ENCODE measurements at regions not wholly inside any gene's neighbourhood (a gene's known extent, or its start where the extent isn't known, plus 50 kb on each side); places are given as distances from the start of the nearest gene placed in this dataset.

- TF ChIP-seq FOS (IDR thresholded peaks at IDR 0.05; ENCODE audit: low read depth, low read length) (no peak), CTCF (conservative IDR thresholded peaks at IDR 0.05; ENCODE audit: low read depth, low read length) (no peak), POLR2A (IDR thresholded peaks at IDR 0.05; ENCODE audit: low read depth, low read length) (no peak), BHLHE40 (IDR thresholded peaks at IDR 0.05; ENCODE audit: low read depth, low read length) (no peak), USF2 (IDR thresholded peaks at IDR 0.05; ENCODE audit: low read depth, low read length) (no peak), RAD21 (IDR thresholded peaks at IDR 0.05; ENCODE audit: low read length) (no peak), CEBPB (IDR thresholded peaks at IDR 0.05; ENCODE audit: low read depth, low read length) (no peak), MAFK (IDR thresholded peaks at IDR 0.05; ENCODE audit: low read depth, low read length) (no peak), SMC3 (IDR thresholded peaks at IDR 0.05; ENCODE audit: low read depth, low read length) (no peak), MXI1 (IDR thresholded peaks at IDR 0.05; ENCODE audit: borderline replicate concordance, low read depth, low read length) (no peak), RCOR1 (IDR thresholded peaks at IDR 0.05; ENCODE audit: insufficient replicate concordance, low read length) (no peak)
These were observed 53.3 kb upstream of the SLITRK1 start for GRCh38 chr13:83935566-83935965.

All from IMR-90 (cell line).